ENCODE measurements at regions not wholly inside any gene's neighbourhood (a gene's known extent, or its start where the extent isn't known, plus 50 kb on each side); places are given as distances from the start of the nearest gene placed in this dataset.

GRCh38 chr6:3663811-3664210, 87.7 kb downstream of the PXDC1 start:
- FAIRE-seq (no peak), DNase-seq (ENCODE audit: low read depth) (no peak)
- Histone ChIP-seq H3K4me3 (ENCODE audit: low read depth, low read length) (no peak overlapping the region), H3K27me3 (ENCODE audit: control insufficient read depth, insufficient read depth, low read length) (no peaks in the 10 kb centered on the region), H3K36me3 (ENCODE audit: control insufficient read depth, insufficient read depth, low read length) (no peaks in the 10 kb centered on the region)
- TF ChIP-seq CTCF (IDR thresholded peaks at IDR 0.05; ENCODE audit: insufficient read depth, low read length, severe bottlenecking): no peak

- Histone ChIP-seq H3K4me3 (ENCODE audit: low read depth, low read length) (no peak overlapping the region), H3K36me3 (ENCODE audit: control insufficient read depth, insufficient read depth, low read length) (no peaks in the 10 kb centered on the region), H3K27me3 (ENCODE audit: control insufficient read depth, insufficient read depth, low read length) (no peaks in the 10 kb centered on the region)
- DNase-seq (ENCODE audit: low read depth) (no peak), FAIRE-seq (no peak)
- TF ChIP-seq CTCF (IDR thresholded peaks at IDR 0.05; ENCODE audit: insufficient read depth, low read length, severe bottlenecking): no peak
Measured at GRCh38 chr6:3663081-3663480, 88.4 kb downstream of the PXDC1 start.

GRCh38 chr6:3661390-3661789, 90.1 kb downstream of the PXDC1 start:
- H3K36me3 ChIP-seq (ENCODE audit: control insufficient read depth, insufficient read depth, low read length): no peaks in the 10 kb centered on the region
- H3K27me3 ChIP-seq (ENCODE audit: control insufficient read depth, insufficient read depth, low read length): no peaks in the 10 kb centered on the region
- no peak overlapping the region for H3K4me3 ChIP-seq (ENCODE audit: low read depth, low read length)
- no peak for TF ChIP-seq CTCF (IDR thresholded peaks at IDR 0.05; ENCODE audit: insufficient read depth, low read length, severe bottlenecking)
- FAIRE-seq (no peak), DNase-seq (ENCODE audit: low read depth) (no peak)

GRCh38 chr6:3660473-3660872, 91.0 kb downstream of the PXDC1 start:
- H3K4me3 ChIP-seq (ENCODE audit: low read depth, low read length): no peak overlapping the region
- DNase-seq (ENCODE audit: low read depth) (no peak), FAIRE-seq (no peak)
- H3K36me3 ChIP-seq (ENCODE audit: control insufficient read depth, insufficient read depth, low read length): no peaks in the 10 kb centered on the region
- H3K27me3 ChIP-seq (ENCODE audit: control insufficient read depth, insufficient read depth, low read length): no peaks in the 10 kb centered on the region
- TF ChIP-seq CTCF (IDR thresholded peaks at IDR 0.05; ENCODE audit: insufficient read depth, low read length, severe bottlenecking): no peak

- Histone ChIP-seq H3K36me3 (ENCODE audit: control insufficient read depth, insufficient read depth, low read length) (no peaks in the 10 kb centered on the region), H3K27me3 (ENCODE audit: control insufficient read depth, insufficient read depth, low read length) (no peaks in the 10 kb centered on the region), H3K4me3 (ENCODE audit: low read depth, low read length) (no peak overlapping the region)
- no peak for TF ChIP-seq CTCF (IDR thresholded peaks at IDR 0.05; ENCODE audit: insufficient read depth, low read length, severe bottlenecking)
- FAIRE-seq (no peak), DNase-seq (ENCODE audit: low read depth) (no peak)
Measured at GRCh38 chr6:3659748-3660147, 91.8 kb downstream of the PXDC1 start.

- FAIRE-seq: no peak
- H3K27me3 ChIP-seq (ENCODE audit: control insufficient read depth, insufficient read depth, low read length): no peaks in the 10 kb centered on the region
- no peak for TF ChIP-seq CTCF (IDR thresholded peaks at IDR 0.05; ENCODE audit: insufficient read depth, low read length, severe bottlenecking)
- H3K4me3 ChIP-seq (ENCODE audit: low read depth, low read length): no peak overlapping the region
- no peaks in the 10 kb centered on the region for H3K36me3 ChIP-seq (ENCODE audit: control insufficient read depth, insufficient read depth, low read length)
- DNase-seq (ENCODE audit: low read depth): no peak
Measured at GRCh38 chr6:3656076-3656475, 95.4 kb downstream of the PXDC1 start.

Data from bronchial epithelial cell (primary cell).